IMR-90 (cell line): ENCODE measurements at regions not wholly inside any gene's neighbourhood (a gene's known extent, or its start where the extent isn't known, plus 50 kb on each side); places are given as distances from the start of the nearest gene placed in this dataset.

Source experiments
- ATAC-seq: fragments of 200-7000 bp; cut with Tn5 transposase; 2 replicates; pipeline ENCODE4 v1.9.1; 2020; ENCODE audit warnings: low read depth, mild to moderate bottlenecking, moderate library complexity
- BruUV-seq: library from RNA; stranded (reverse); fragments of 400-500 nt; replicated peaks from 2 replicates; lab custom pipeline; 2021; lab: Mats Ljungman, UMichigan
- CTCF ChIA-PET: fragments of 300-600 bp; formaldehyde crosslinking; extraction: SDS; loops from one replicate; lab custom pipeline; 2021; ENCODE audit warnings: antibody characterized with exemption; lab: Yijun Ruan, JAX
- POLR2A ChIA-PET: fragments of 300-600 bp; sonication (Branson Sonifier 250); formaldehyde crosslinking; loops from one replicate; lab custom pipeline; 2022; ENCODE audit warnings: antibody characterized with exemption; ENCODE audit not compliant: unreplicated experiment; lab: Charles Lee
- DNase-seq: peaks from one replicate; pipeline ENCODE4 v3.0.0; 2013
- H2AFZ ChIP-seq: replicated peaks from 2 replicates; pipeline ENCODE3; 2013; ENCODE audit warnings: low read length, mild to moderate bottlenecking; ENCODE audit not compliant: poor library complexity
- H2AK5ac ChIP-seq: 2 replicates; pipeline ENCODE4 v1.6.1; 2013; ENCODE audit warnings: low read depth, low read length, inconsistent platforms
- H2AK9ac ChIP-seq: replicated peaks from 2 replicates; pipeline ENCODE3; 2013; ENCODE audit warnings: mild to moderate bottlenecking, low read depth, low read length, moderate library complexity; ENCODE audit not compliant: poor library complexity
- H2BK120ac ChIP-seq: 2 replicates; pipeline ENCODE4 v1.6.1; 2013; ENCODE audit warnings: low read depth, low read length, inconsistent platforms
- H2BK15ac ChIP-seq: 3 replicates; pipeline ENCODE4 v1.6.1; 2013; ENCODE audit warnings: low read depth, low read length, inconsistent platforms
- H2BK20ac ChIP-seq: 2 replicates; pipeline ENCODE4 v1.6.1; 2013; ENCODE audit warnings: low read depth, mild to moderate bottlenecking, inconsistent platforms, low read length, moderate library complexity
- H2BK5ac ChIP-seq: 2 replicates; pipeline ENCODE4 v1.6.1; 2013; ENCODE audit warnings: mild to moderate bottlenecking, low read depth, low read length, inconsistent platforms; ENCODE audit not compliant: poor library complexity, severe bottlenecking
- H3K14ac ChIP-seq: replicated peaks from 2 replicates; pipeline ENCODE4 v1.6.1; 2013; ENCODE audit warnings: low read depth, low read length, inconsistent platforms
- H3K18ac ChIP-seq: 2 replicates; pipeline ENCODE4 v1.6.1; 2013; ENCODE audit warnings: low read depth, low read length, control low read depth
- H3K23ac ChIP-seq: 2 replicates; pipeline ENCODE4 v1.6.1; 2013; ENCODE audit warnings: low read depth, low read length, inconsistent platforms
- H3K27ac ChIP-seq: 2 replicates; pipeline ENCODE4 v1.5.1; 2013; ENCODE audit warnings: mild to moderate bottlenecking, control low read depth, low read length; ENCODE audit not compliant: insufficient read depth
- H3K27me3 ChIP-seq: 2 replicates; pipeline ENCODE4 v1.6.1; 2013; ENCODE audit warnings: low read length; ENCODE audit not compliant: control insufficient read depth, insufficient read depth
- H3K36me3 ChIP-seq: 2 replicates; pipeline ENCODE4 v1.6.1; 2013; ENCODE audit warnings: low read length, mixed read lengths; ENCODE audit not compliant: control insufficient read depth, insufficient read depth
- H3K4ac ChIP-seq: 2 replicates; pipeline ENCODE4 v1.6.1; 2013; ENCODE audit warnings: low read depth, low read length, inconsistent platforms
- H3K4me1 ChIP-seq: 2 replicates; pipeline ENCODE4 v1.6.1; 2013; ENCODE audit warnings: low read length, mixed read lengths; ENCODE audit not compliant: control insufficient read depth, insufficient read depth
- H3K4me2 ChIP-seq: 2 replicates; pipeline ENCODE4 v1.6.1; 2013; ENCODE audit warnings: low read depth, mild to moderate bottlenecking, control low read depth, low read length, moderate library complexity
- H3K4me3 ChIP-seq: 2 replicates; pipeline ENCODE4 v1.5.1; 2013; ENCODE audit warnings: low read depth, mild to moderate bottlenecking, control low read depth, low read length, moderate library complexity; ENCODE audit not compliant: insufficient read depth
- H3K56ac ChIP-seq: 2 replicates; pipeline ENCODE4 v1.6.1; 2013; ENCODE audit warnings: low read length, inconsistent platforms; ENCODE audit not compliant: insufficient read depth; ENCODE audit errors: extremely low read depth
- H3K79me1 ChIP-seq, 2 experiments: 2 replicates each; pipeline ENCODE4 v1.6.1; 2013; ENCODE audit warnings: low read length in 2 of 2, inconsistent platforms in 1 of 2, low read depth in 1 of 2
- H3K9ac ChIP-seq: 2 replicates; pipeline ENCODE4 v1.6.1; 2013; ENCODE audit warnings: low read depth, low read length, control low read depth
- H3K9me1 ChIP-seq: 2 replicates; pipeline ENCODE4 v1.6.1; 2013; ENCODE audit warnings: low read length, inconsistent platforms; ENCODE audit not compliant: insufficient read depth
- H3K9me3 ChIP-seq: 2 replicates; pipeline ENCODE4 v1.6.1; 2013; ENCODE audit warnings: low read length; ENCODE audit not compliant: control insufficient read depth, insufficient read depth
- H4K20me1 ChIP-seq: 2 replicates; pipeline ENCODE4 v1.6.1; 2013; ENCODE audit warnings: low read length, inconsistent platforms; ENCODE audit not compliant: insufficient read depth
- H4K5ac ChIP-seq: 2 replicates; pipeline ENCODE4 v1.6.1; 2013; ENCODE audit warnings: mild to moderate bottlenecking, low read depth, low read length, control low read depth
- H4K8ac ChIP-seq, 2 experiments: 2 replicates each; pipeline ENCODE4 v1.6.1; 2013; ENCODE audit warnings: low read depth in 2 of 2, low read length in 2 of 2, control low read depth in 1 of 2, inconsistent platforms in 1 of 2
- H4K91ac ChIP-seq: 2 replicates; pipeline ENCODE4 v1.6.1; 2013; ENCODE audit warnings: low read depth, low read length, inconsistent platforms; ENCODE audit not compliant: insufficient read depth
- BHLHE40 ChIP-seq: fragments of 150-350 bp; IDR thresholded peaks from 2 replicates; pipeline ENCODE4 v1.6.1; 2016; ENCODE audit warnings: mild to moderate bottlenecking, low read depth, low read length
- CEBPB ChIP-seq: IDR thresholded peaks from 2 replicates; pipeline ENCODE4 v1.6.1; 2012; ENCODE audit warnings: low read depth, low read length, improper control_type of control experiment
- CHD1 ChIP-seq: IDR thresholded peaks from 2 replicates; pipeline ENCODE4 v1.6.1; 2012; ENCODE audit warnings: low read depth, low read length, improper control_type of control experiment
- FOS ChIP-seq: fragments of 150-350 bp; IDR thresholded peaks from 2 replicates; pipeline ENCODE4 v1.6.1; 2016; ENCODE audit warnings: low read depth, low read length
- MAFK ChIP-seq: IDR thresholded peaks from 2 replicates; pipeline ENCODE4 v1.6.1; 2012; ENCODE audit warnings: low read depth, low read length, improper control_type of control experiment
- MAZ ChIP-seq: IDR thresholded peaks from 2 replicates; pipeline ENCODE4 v1.6.1; 2012; ENCODE audit warnings: low read depth, mild to moderate bottlenecking, low read length, improper control_type of control experiment, moderate library complexity, borderline replicate concordance
- MXI1 ChIP-seq: IDR thresholded peaks from 2 replicates; pipeline ENCODE4 v1.6.1; 2012; ENCODE audit warnings: low read depth, mild to moderate bottlenecking, low read length, moderate library complexity, borderline replicate concordance
- NFE2L2 ChIP-seq: fragments of 150-350 bp; IDR thresholded peaks from 2 replicates; pipeline ENCODE4 v1.6.1; 2016; ENCODE audit warnings: low read depth, mild to moderate bottlenecking, low read length
- POLR2A ChIP-seq: IDR thresholded peaks from 2 replicates; pipeline ENCODE4 v1.6.1; 2012; ENCODE audit warnings: mild to moderate bottlenecking, low read depth, low read length
- RAD21 ChIP-seq: IDR thresholded peaks from 2 replicates; pipeline ENCODE4 v1.6.1; 2012; ENCODE audit warnings: low read length, improper control_type of control experiment
- RCOR1 ChIP-seq: IDR thresholded peaks from 2 replicates; pipeline ENCODE4 v1.6.1; 2012; ENCODE audit warnings: mild to moderate bottlenecking, low read length, improper control_type of control experiment; ENCODE audit not compliant: insufficient replicate concordance
- RFX5 ChIP-seq: IDR thresholded peaks from 2 replicates; pipeline ENCODE4 v1.8.0; 2012; ENCODE audit warnings: low read depth, mild to moderate bottlenecking, low read length, moderate library complexity
- SMC3 ChIP-seq: fragments of 150-350 bp; IDR thresholded peaks from 2 replicates; pipeline ENCODE4 v1.6.1; 2016; ENCODE audit warnings: low read depth, mild to moderate bottlenecking, antibody characterized with exemption, low read length, moderate library complexity
- USF2 ChIP-seq: fragments of 150-350 bp; IDR thresholded peaks from 2 replicates; pipeline ENCODE4 v1.6.1; 2017; ENCODE audit warnings: mild to moderate bottlenecking, antibody characterized with exemption, low read length, low read depth
- WGBS, 2 experiments: methylation state at CpG; one replicate each; pipeline versions ENCODE4 v1.1.5 to v1.1.7; 2013; ENCODE audit warnings: missing lambda C conversion rate in 2 of 2; ENCODE audit not compliant: insufficient read length in 1 of 2; ENCODE audit errors: extremely low coverage in 2 of 2; 5-methylcytosine and 5-hydroxymethylcytosine counted together
- dilution Hi-C: fragments of 300-500 bp; cut with HindIII; formaldehyde crosslinking; loops from one replicate; pipeline ENCODE4 v1.14.3; 2018; ENCODE audit warnings: low sequenced_read_pairs; ENCODE audit not compliant: unreplicated experiment
- in situ Hi-C: fragments of 300-500 bp; cut with MboI; formaldehyde crosslinking; loops from 3 replicates; pipeline ENCODE4 v1.14.3; 2019; ENCODE audit warnings: low sequenced_read_pairs, inconsistent platforms, mixed read lengths
- intact Hi-C: fragments of 100-400 bp; cut with micrococcal nuclease; formaldehyde crosslinking; loops from 2 replicates; pipeline ENCODE4 v1.10.0; 2022
- TF ChIP-seq, protein P1 (sequence below): conservative IDR thresholded peaks from 2 replicates; pipeline ENCODE4 v1.5.1; 2012; ENCODE audit warnings: mild to moderate bottlenecking, low read depth, low read length, improper control_type of control experiment
- TF ChIP-seq, protein P2 (sequence below): fragments of 150-350 bp; IDR thresholded peaks from 2 replicates; pipeline ENCODE4 v1.6.1; 2016; ENCODE audit warnings: low read depth, mild to moderate bottlenecking, low read length, moderate library complexity, borderline replicate concordance

DNA sequence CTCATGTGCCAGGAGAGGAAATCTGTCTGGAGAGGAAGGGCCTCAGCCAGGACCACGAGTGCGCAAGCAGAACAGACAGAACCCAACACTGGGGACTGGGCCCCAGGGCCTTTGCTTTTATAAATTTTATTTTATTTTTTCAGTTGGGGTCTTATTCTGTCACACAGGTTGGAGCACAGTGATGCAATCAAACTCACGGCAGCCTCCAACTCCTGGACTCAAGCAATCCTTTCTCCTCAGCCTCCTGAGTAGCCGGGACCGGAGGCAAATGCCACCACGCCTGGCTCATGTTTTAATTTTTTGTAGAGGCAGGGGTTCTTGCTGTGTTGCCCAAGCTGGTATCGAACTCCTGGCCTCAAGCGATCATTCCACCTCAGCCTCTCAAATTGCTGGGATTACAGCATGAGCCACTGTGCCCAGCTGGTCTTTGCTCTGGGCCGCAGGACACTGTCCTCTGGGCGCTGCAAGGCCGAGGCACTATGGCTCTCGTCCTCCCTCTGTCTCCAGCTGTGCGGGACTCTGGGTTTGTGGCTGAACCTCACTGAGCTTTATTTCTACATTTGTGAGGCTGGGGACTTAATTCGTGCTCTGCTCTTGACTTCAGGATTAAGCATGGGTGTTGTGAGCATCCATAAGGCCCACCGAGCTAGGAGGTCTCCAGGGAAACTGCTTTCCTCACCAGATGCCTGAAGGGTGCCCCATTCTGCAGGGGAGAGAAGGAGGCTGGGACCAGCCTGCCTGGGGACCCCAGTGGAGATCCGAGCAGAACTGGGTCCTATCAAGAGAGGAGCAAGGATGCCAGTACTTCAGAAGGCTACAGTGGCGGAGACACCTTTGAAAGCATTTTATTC lies 144.2 kb upstream of the VSTM2B start:
- H3K56ac ChIP-seq = no peak overlapping the region
- H3K9me1 ChIP-seq = no peaks in the 10 kb centered on the region
- H3K14ac ChIP-seq = no peak overlapping the region
- 60% methylated on average over 3 of the region's 17 CpGs; no CpG with 5 or more reads in 1 of the 2 experiments for WGBS, 2 experiments
- no peaks in the 10 kb centered on the region for H3K27me3 ChIP-seq
- H3K9me3 ChIP-seq = peaks cover 11% of the 10 kb centered on the region
- H4K91ac ChIP-seq = no peak overlapping the region
- no peak overlapping the region for H4K8ac ChIP-seq
- CTCF ChIA-PET = no interaction called here
- H3K9ac ChIP-seq = no peak overlapping the region
- no peaks in the 10 kb centered on the region for H3K36me3 ChIP-seq
- no peaks in the 10 kb centered on the region for H3K79me1 ChIP-seq
- in situ Hi-C loops = no loop called here
- TF ChIP-seq CEBPB (no peak), NFE2L2 (no peak), MAFK (no peak), POLR2A (no peak), FOS (no peak), RAD21 (no peak), BHLHE40 (no peak), RFX5 (no peak), USF2 (no peak), CHD1 (no peak), RCOR1 (no peak), SMC3 (no peak), MXI1 (no peak), MAZ (no peak)
- TF ChIP-seq, protein P1, sequence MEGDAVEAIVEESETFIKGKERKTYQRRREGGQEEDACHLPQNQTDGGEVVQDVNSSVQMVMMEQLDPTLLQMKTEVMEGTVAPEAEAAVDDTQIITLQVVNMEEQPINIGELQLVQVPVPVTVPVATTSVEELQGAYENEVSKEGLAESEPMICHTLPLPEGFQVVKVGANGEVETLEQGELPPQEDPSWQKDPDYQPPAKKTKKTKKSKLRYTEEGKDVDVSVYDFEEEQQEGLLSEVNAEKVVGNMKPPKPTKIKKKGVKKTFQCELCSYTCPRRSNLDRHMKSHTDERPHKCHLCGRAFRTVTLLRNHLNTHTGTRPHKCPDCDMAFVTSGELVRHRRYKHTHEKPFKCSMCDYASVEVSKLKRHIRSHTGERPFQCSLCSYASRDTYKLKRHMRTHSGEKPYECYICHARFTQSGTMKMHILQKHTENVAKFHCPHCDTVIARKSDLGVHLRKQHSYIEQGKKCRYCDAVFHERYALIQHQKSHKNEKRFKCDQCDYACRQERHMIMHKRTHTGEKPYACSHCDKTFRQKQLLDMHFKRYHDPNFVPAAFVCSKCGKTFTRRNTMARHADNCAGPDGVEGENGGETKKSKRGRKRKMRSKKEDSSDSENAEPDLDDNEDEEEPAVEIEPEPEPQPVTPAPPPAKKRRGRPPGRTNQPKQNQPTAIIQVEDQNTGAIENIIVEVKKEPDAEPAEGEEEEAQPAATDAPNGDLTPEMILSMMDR = no peak
- TF ChIP-seq, protein P2, sequence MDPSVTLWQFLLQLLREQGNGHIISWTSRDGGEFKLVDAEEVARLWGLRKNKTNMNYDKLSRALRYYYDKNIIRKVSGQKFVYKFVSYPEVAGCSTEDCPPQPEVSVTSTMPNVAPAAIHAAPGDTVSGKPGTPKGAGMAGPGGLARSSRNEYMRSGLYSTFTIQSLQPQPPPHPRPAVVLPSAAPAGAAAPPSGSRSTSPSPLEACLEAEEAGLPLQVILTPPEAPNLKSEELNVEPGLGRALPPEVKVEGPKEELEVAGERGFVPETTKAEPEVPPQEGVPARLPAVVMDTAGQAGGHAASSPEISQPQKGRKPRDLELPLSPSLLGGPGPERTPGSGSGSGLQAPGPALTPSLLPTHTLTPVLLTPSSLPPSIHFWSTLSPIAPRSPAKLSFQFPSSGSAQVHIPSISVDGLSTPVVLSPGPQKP = no peak
- no peak overlapping the region for H4K5ac ChIP-seq
- ATAC-seq = no peak
- H2AK5ac ChIP-seq = no peak overlapping the region
- H3K4me3 ChIP-seq = no peak overlapping the region
- no peak overlapping the region for H3K27ac ChIP-seq
- H2BK15ac ChIP-seq = no peak overlapping the region
- no peak overlapping the region for H2BK5ac ChIP-seq
- DNase-seq = no peak
- no peak overlapping the region for H3K4ac ChIP-seq
- POLR2A ChIA-PET = no interaction called here
- H2AK9ac ChIP-seq = no peak overlapping the region
- H3K4me2 ChIP-seq = no peak overlapping the region
- H4K20me1 ChIP-seq = no peaks in the 10 kb centered on the region
- no peak overlapping the region for H2BK120ac ChIP-seq
- no peak overlapping the region for H3K18ac ChIP-seq
- H3K23ac ChIP-seq = no peak overlapping the region
- no peak overlapping the region for H2AFZ ChIP-seq
- dilution Hi-C loops = no loop called here
- BruUV-seq = no TSS peak
- no peaks in the 10 kb centered on the region for H3K4me1 ChIP-seq
- no peak overlapping the region for H2BK20ac ChIP-seq
- intact Hi-C loops = no loop called here
